H9 (cell line): ENCODE measurements at regions not wholly inside any gene's neighbourhood (a gene's known extent, or its start where the extent isn't known, plus 50 kb on each side); places are given as distances from the start of the nearest gene placed in this dataset.

Experiments used
- DNase-seq: peaks from one replicate; pipeline ENCODE4 v3.0.0-alpha.2; 2017
- H2AFZ ChIP-seq: one replicate; pipeline ENCODE4 v1.6.1; 2013; ENCODE audit warnings: mild to moderate bottlenecking, low read length, control low read depth, moderate library complexity
- H2AK5ac ChIP-seq: 2 replicates; pipeline ENCODE4 v1.6.1; 2013; ENCODE audit warnings: low read length, control low read depth, mixed read lengths; ENCODE audit not compliant: insufficient read length
- H2BK120ac ChIP-seq: one replicate; pipeline ENCODE4 v1.6.1; 2013; ENCODE audit warnings: low read depth, mild to moderate bottlenecking, low read length, control low read depth, inconsistent platforms; ENCODE audit not compliant: poor library complexity, severe bottlenecking
- H2BK12ac ChIP-seq: 2 replicates; pipeline ENCODE4 v1.6.1; 2013; ENCODE audit warnings: low read length, control low read depth, mixed read lengths, low read depth; ENCODE audit not compliant: insufficient read length
- H2BK15ac ChIP-seq: 2 replicates; pipeline ENCODE4 v1.6.1; 2013; ENCODE audit warnings: low read depth, low read length, control low read depth
- H2BK20ac ChIP-seq: one replicate; pipeline ENCODE4 v1.6.1; 2013; ENCODE audit warnings: low read depth, mild to moderate bottlenecking, low read length, control low read depth, inconsistent platforms; ENCODE audit not compliant: poor library complexity, severe bottlenecking
- H2BK5ac ChIP-seq: 2 replicates; pipeline ENCODE4 v1.6.1; 2013; ENCODE audit warnings: low read length, control low read depth, mixed read lengths; ENCODE audit not compliant: insufficient read length
- H3K14ac ChIP-seq: 2 replicates; pipeline ENCODE4 v1.6.1; 2013; ENCODE audit warnings: low read length, control low read depth; ENCODE audit not compliant: insufficient read depth
- H3K18ac ChIP-seq: 2 replicates; pipeline ENCODE4 v1.6.1; 2013; ENCODE audit warnings: low read depth, mild to moderate bottlenecking, mixed read lengths, low read length, control low read depth; ENCODE audit not compliant: insufficient read length
- H3K23ac ChIP-seq: 2 replicates; pipeline ENCODE4 v1.6.1; 2013; ENCODE audit warnings: low read length, control low read depth, mixed read lengths, low read depth; ENCODE audit not compliant: insufficient read length
- H3K23me2 ChIP-seq: 2 replicates; pipeline ENCODE4 v1.6.1; 2013; ENCODE audit warnings: low read depth, mild to moderate bottlenecking, mixed read lengths, low read length, control low read depth; ENCODE audit not compliant: insufficient read length, poor library complexity, severe bottlenecking
- H3K27ac ChIP-seq: 2 replicates; pipeline ENCODE4 v1.5.1; 2013; ENCODE audit warnings: low read length, control low read depth, mixed read lengths, low read depth; ENCODE audit not compliant: insufficient read length
- H3K27me3 ChIP-seq: 2 replicates; pipeline ENCODE4 v1.6.1; 2013; ENCODE audit warnings: low read length, control low read depth, inconsistent platforms; ENCODE audit not compliant: insufficient read depth
- H3K4ac ChIP-seq: 2 replicates; pipeline ENCODE4 v1.6.1; 2013; ENCODE audit warnings: low read depth, mild to moderate bottlenecking, control low read depth, inconsistent platforms, low read length, moderate library complexity
- H3K4me1 ChIP-seq: 2 replicates; pipeline ENCODE4 v1.6.1; 2013; ENCODE audit warnings: low read length, control low read depth, inconsistent platforms; ENCODE audit not compliant: insufficient read depth
- H3K4me2 ChIP-seq: 2 replicates; pipeline ENCODE4 v1.6.1; 2013; ENCODE audit warnings: low read length, control low read depth, mixed read lengths; ENCODE audit not compliant: insufficient read length, insufficient read depth
- H3K56ac ChIP-seq: 2 replicates; pipeline ENCODE4 v1.6.1; 2013; ENCODE audit warnings: low read depth, mild to moderate bottlenecking, mixed read lengths, low read length, control low read depth; ENCODE audit not compliant: insufficient read length
- H3K79me1 ChIP-seq: 2 replicates; pipeline ENCODE4 v1.6.1; 2013; ENCODE audit warnings: low read depth, mild to moderate bottlenecking, moderate library complexity, low read length, control low read depth, inconsistent platforms; ENCODE audit not compliant: insufficient read depth, poor library complexity, severe bottlenecking
- H3K79me2 ChIP-seq: 2 replicates; pipeline ENCODE4 v1.6.1; 2013; ENCODE audit warnings: low read length, control low read depth, inconsistent platforms; ENCODE audit not compliant: insufficient read depth
- H3K9ac ChIP-seq: 2 replicates; pipeline ENCODE4 v1.6.1; 2013; ENCODE audit warnings: low read length, control low read depth, mixed read lengths; ENCODE audit not compliant: insufficient read length; ENCODE audit errors: extremely low read depth
- H3K9me3 ChIP-seq: one replicate; pipeline ENCODE4 v1.6.1; 2013; ENCODE audit warnings: low read depth, low read length, inconsistent platforms; ENCODE audit not compliant: control insufficient read depth
- H3T11ph ChIP-seq: one replicate; pipeline ENCODE4 v1.6.1; 2013; ENCODE audit warnings: mild to moderate bottlenecking, low read length, control low read depth, inconsistent platforms
- H4K20me1 ChIP-seq: one replicate; pipeline ENCODE4 v1.6.1; 2013; ENCODE audit not compliant: control insufficient read depth, insufficient read length, insufficient read depth
- H4K5ac ChIP-seq: 2 replicates; pipeline ENCODE4 v1.6.1; 2013; ENCODE audit warnings: low read depth, mild to moderate bottlenecking, mixed read lengths, low read length, control low read depth; ENCODE audit not compliant: insufficient read length
- H4K8ac ChIP-seq: replicated peaks from 2 replicates; pipeline ENCODE4 v1.6.1; 2013; ENCODE audit warnings: low read length, control low read depth, mixed read lengths, low read depth; ENCODE audit not compliant: insufficient read length
- H4K91ac ChIP-seq: 2 replicates; pipeline ENCODE4 v1.6.1; 2013; ENCODE audit warnings: low read depth, mild to moderate bottlenecking, moderate library complexity, mixed read lengths, low read length, control low read depth; ENCODE audit not compliant: insufficient read length
- H3K27ac Mint-ChIP-seq, 3 experiments: 2 replicates in 2 of 3; 3 replicates in 1 of 3; pipeline ENCODE4 v1.8.0; 2020 to 2021; ENCODE audit warnings: mixed read lengths in 3 of 3, mild to moderate bottlenecking in 1 of 3, moderate library complexity in 1 of 3
- H3K27me3 Mint-ChIP-seq: 2 replicates; pipeline ENCODE4 v1.8.0; 2021; ENCODE audit warnings: low read depth, mild to moderate bottlenecking, moderate library complexity, mixed read lengths
- H3K36me3 Mint-ChIP-seq, 3 experiments: 2 replicates in 2 of 3; 3 replicates in 1 of 3; pipeline ENCODE4 v1.8.0; 2020 to 2021; ENCODE audit warnings: low read depth in 3 of 3, mixed read lengths in 3 of 3; ENCODE audit not compliant: insufficient read depth in 1 of 3
- H3K4me1 Mint-ChIP-seq, 2 experiments: 2 replicates each; pipeline ENCODE4 v1.8.0; 2020; ENCODE audit warnings: mixed read lengths in 2 of 2
- H3K4me3 Mint-ChIP-seq, 2 experiments: 2 replicates in 1 of 2; 3 replicates in 1 of 2; pipeline ENCODE4 v1.8.0; 2020 to 2021; ENCODE audit warnings: mild to moderate bottlenecking in 2 of 2, mixed read lengths in 2 of 2, moderate library complexity in 1 of 2
- H3K9me3 Mint-ChIP-seq, 2 experiments: 2 replicates in 1 of 2; 3 replicates in 1 of 2; pipeline ENCODE4 v1.8.0; 2020; ENCODE audit warnings: mild to moderate bottlenecking in 2 of 2, mixed read lengths in 2 of 2, moderate library complexity in 1 of 2
- CTCF ChIP-seq: fragments of 200-600 bp; sonication (generic); conservative IDR thresholded peaks from 3 replicates; pipeline ENCODE4 v1.8.0; 2021; ENCODE audit warnings: antibody characterized with exemption, mild to moderate bottlenecking
- WGBS: extraction: QIAGEN DNeasy Blood & Tissue Kit; methylation state at CpG from one replicate; pipeline ENCODE4 v1.1.7; 2013; ENCODE audit warnings: missing lambda C conversion rate, low lambda C conversion rate, mixed read lengths; ENCODE audit not compliant: insufficient read length; ENCODE audit errors: extremely low coverage; 5-methylcytosine and 5-hydroxymethylcytosine counted together

- H3K9me3 Mint-ChIP-seq, result peaks cover 0 to 5% of the 10 kb centered on the region in 2 experiments; a peak in 2 of 5 replicates
- no peaks in the 10 kb centered on the region for H3K4me1 Mint-ChIP-seq
- no peaks in the 10 kb centered on the region for H3K4me1 ChIP-seq
- no peak overlapping the region for H3K18ac ChIP-seq
- H2BK20ac ChIP-seq, result no peak overlapping the region
- H2BK120ac ChIP-seq, result no peak overlapping the region
- H2AK5ac ChIP-seq, result no peak overlapping the region
- H2BK15ac ChIP-seq, result no peak overlapping the region
- no peaks in the 10 kb centered on the region for H3K79me2 ChIP-seq
- H4K20me1 ChIP-seq, result no peaks in the 10 kb centered on the region
- H3K27me3 Mint-ChIP-seq, result peaks cover 41% of the 10 kb centered on the region
- H3K56ac ChIP-seq, result no peak overlapping the region
- no peak overlapping the region for H4K5ac ChIP-seq
- peak; percentile 6 for DNase-seq
- WGBS, result no CpG with 5 or more reads among the region's 7 CpGs
- peaks cover 2% of the 10 kb centered on the region for H3K27me3 ChIP-seq
- H3K27ac Mint-ChIP-seq, result no peak overlapping the region
- no peak overlapping the region for H3T11ph ChIP-seq
- H2AFZ ChIP-seq, result no peak overlapping the region
- H3K23me2 ChIP-seq, result no peaks in the 10 kb centered on the region
- TF ChIP-seq CTCF, result no peak
- H4K8ac ChIP-seq, result no peak overlapping the region
- no peak overlapping the region for H4K91ac ChIP-seq
- H3K4ac ChIP-seq, result no peak overlapping the region
- no peaks in the 10 kb centered on the region for H3K9me3 ChIP-seq
- no peaks in the 10 kb centered on the region for H3K36me3 Mint-ChIP-seq
- H2BK5ac ChIP-seq, result no peak overlapping the region
- no peak overlapping the region for H3K4me2 ChIP-seq
- H3K14ac ChIP-seq, result no peak overlapping the region
- no peak overlapping the region for H3K9ac ChIP-seq
- H3K4me3 Mint-ChIP-seq, result no peak overlapping the region
- H3K23ac ChIP-seq, result no peak overlapping the region
- no peaks in the 10 kb centered on the region for H3K79me1 ChIP-seq
- H3K27ac ChIP-seq, result no peak overlapping the region
- H2BK12ac ChIP-seq, result no peak overlapping the region
Measured at GRCh38 chr20:60066438-60066823, 108.2 kb downstream of the CDH26 start.
